WERI-Rb-1 (cell line): ENCODE measurements at regions not wholly inside any gene's neighbourhood (a gene's known extent, or its start where the extent isn't known, plus 50 kb on each side); places are given as distances from the start of the nearest gene placed in this dataset.
A peak's percentile ranks its signal among the peaks of the same experiment; 100 is the strongest.

Experiments
- DNase-seq: peaks from one replicate; pipeline ENCODE4 v3.0.0-alpha.2; 2020
- H3K27ac ChIP-seq: fragments of 250-450 bp; sonication (Bioruptor Pico); 2 replicates; pipeline ENCODE4 v1.5.1; 2020; ENCODE audit warnings: mild to moderate bottlenecking, moderate library complexity
- H3K27me3 ChIP-seq: fragments of 250-450 bp; sonication (Bioruptor Pico); 2 replicates; pipeline ENCODE4 v1.5.1; 2021; ENCODE audit warnings: mild to moderate bottlenecking, low read depth, moderate library complexity; ENCODE audit not compliant: insufficient read depth, severe bottlenecking
- H3K36me3 ChIP-seq: fragments of 250-450 bp; sonication (Bioruptor Pico); 2 replicates; pipeline ENCODE4 v1.5.1; 2020; ENCODE audit warnings: mild to moderate bottlenecking, moderate library complexity
- H3K4me3 ChIP-seq: 2 replicates; pipeline ENCODE4 v1.5.1; 2011; ENCODE audit warnings: low read depth, mild to moderate bottlenecking, control low read depth, low read length
- H3K9me3 ChIP-seq: fragments of 250-450 bp; sonication (Bioruptor Pico); 2 replicates; pipeline ENCODE4 v1.5.1; 2021; ENCODE audit warnings: mild to moderate bottlenecking, moderate library complexity; ENCODE audit not compliant: severe bottlenecking
- TF ChIP-seq, protein P1 (sequence below): IDR thresholded peaks from 2 replicates; pipeline ENCODE4 v1.5.1; 2011; ENCODE audit warnings: low read depth, mild to moderate bottlenecking, control low read depth, inconsistent platforms, low read length

DNA sequence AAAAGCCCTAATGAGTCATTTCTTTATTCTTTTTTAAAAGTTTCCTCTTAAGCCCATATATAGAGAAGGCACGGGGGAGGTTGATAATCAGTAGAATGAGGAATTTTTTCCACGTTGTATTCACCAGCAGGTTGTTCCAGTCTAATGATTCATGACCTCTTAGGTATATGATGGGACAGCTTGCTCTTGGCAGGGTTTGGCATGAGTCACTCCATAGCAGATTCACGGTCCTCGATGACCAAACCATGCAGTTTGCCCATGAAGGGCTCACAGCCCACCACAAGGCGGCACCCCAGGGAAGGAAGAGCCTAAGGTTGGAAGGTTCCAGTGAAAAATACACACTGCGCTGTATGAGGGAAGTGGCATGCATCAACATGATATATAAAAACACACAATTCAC lies 623.8 kb upstream of the DIPK2B start:
- Histone ChIP-seq H3K36me3 (no peaks in the 10 kb centered on the region), H3K4me3 (no peak overlapping the region), H3K9me3 (no peaks in the 10 kb centered on the region), H3K27ac (no peak overlapping the region), H3K27me3 (no peaks in the 10 kb centered on the region)
- peak; percentile 32 for DNase-seq
- TF ChIP-seq, protein P1, sequence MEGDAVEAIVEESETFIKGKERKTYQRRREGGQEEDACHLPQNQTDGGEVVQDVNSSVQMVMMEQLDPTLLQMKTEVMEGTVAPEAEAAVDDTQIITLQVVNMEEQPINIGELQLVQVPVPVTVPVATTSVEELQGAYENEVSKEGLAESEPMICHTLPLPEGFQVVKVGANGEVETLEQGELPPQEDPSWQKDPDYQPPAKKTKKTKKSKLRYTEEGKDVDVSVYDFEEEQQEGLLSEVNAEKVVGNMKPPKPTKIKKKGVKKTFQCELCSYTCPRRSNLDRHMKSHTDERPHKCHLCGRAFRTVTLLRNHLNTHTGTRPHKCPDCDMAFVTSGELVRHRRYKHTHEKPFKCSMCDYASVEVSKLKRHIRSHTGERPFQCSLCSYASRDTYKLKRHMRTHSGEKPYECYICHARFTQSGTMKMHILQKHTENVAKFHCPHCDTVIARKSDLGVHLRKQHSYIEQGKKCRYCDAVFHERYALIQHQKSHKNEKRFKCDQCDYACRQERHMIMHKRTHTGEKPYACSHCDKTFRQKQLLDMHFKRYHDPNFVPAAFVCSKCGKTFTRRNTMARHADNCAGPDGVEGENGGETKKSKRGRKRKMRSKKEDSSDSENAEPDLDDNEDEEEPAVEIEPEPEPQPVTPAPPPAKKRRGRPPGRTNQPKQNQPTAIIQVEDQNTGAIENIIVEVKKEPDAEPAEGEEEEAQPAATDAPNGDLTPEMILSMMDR = peak; percentile 49

DNA sequence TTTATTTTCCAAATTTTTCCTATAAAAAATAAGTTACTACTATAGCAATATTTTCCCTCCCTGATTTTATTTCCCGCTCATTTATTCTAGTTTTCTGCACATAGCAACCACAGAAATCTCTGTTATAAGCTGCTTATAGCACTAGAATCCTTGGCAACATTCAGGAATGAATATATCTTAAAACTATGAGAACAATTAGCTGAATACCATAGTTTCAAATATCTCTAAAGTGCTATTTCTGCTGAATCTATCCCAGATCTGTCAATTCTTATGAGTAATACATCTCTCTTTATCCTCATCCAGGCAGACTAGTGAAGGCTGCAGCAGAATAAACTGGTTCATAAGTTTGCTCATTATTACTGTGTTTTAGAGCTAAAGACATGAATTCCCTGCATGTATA lies 622.9 kb upstream of the DIPK2B start:
- Histone ChIP-seq H3K27me3 (no peaks in the 10 kb centered on the region), H3K9me3 (no peaks in the 10 kb centered on the region), H3K4me3 (no peak overlapping the region), H3K36me3 (no peaks in the 10 kb centered on the region), H3K27ac (no peak overlapping the region)
- no peak for DNase-seq
- TF ChIP-seq, protein P1 = no peak

DNA sequence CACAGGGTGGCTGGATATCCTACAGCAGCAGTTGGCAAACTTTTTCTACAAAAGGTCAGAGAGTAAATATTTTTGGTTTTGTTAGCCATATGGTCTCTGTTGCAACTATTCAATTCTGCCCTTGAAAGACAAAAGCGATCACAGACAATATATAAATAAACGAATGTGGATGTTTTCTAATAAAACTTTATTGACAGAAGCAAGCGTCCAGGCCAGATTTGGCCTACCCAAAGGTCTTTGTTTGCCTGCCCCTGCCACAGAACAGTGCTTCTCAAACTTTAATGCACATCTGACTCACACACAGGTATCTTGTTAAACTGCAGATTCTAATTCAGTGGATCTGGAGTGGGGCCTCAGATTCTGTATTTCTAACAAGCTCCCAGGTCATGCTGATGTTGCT lies 621.4 kb upstream of the DIPK2B start:
- DNase-seq = no peak
- Histone ChIP-seq H3K27ac (no peak overlapping the region), H3K36me3 (no peaks in the 10 kb centered on the region), H3K9me3 (no peaks in the 10 kb centered on the region), H3K27me3 (no peaks in the 10 kb centered on the region), H3K4me3 (no peak overlapping the region)
- TF ChIP-seq, protein P1 = no peak

DNA sequence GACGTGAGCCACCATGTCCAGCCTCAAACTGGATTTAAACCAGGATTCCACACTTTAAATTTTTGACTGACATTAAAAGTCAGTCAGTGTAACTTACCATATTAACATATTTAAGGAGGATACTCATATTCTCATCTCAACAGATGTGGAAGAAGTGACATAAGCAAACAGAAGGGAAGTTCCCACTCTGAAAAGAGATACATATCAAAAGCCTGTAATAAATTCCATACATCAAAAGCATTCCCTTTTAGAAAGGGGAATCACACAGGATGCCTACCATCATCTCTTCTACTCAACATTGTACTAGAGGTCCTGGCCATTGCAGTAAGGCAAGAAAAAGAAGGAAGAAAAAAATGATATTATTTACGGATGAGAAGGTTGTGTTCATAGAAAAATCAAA lies 618.2 kb upstream of the DIPK2B start:
- DNase-seq = no peak
- TF ChIP-seq, protein P1 = no peak
- H3K27me3 ChIP-seq = no peaks in the 10 kb centered on the region

DNA sequence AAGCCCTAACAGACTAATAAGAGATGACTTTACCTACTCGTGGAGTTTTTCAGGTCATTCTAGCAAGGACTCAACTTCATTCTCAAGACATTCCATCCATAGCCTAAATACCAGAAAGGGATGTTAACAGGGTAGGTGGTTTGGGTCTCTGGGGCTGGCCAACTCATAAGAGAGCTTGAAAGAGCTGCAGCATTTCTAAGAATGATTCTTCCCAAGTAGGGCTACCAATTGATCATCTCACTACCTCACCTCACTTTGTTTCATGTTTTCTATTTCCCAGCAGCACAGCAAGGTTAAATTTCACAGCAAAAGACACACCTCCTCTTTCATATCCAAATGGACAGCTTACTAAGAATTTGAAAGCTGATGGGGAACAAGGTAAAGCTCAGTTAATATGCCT lies 614.8 kb upstream of the DIPK2B start:
- no peaks in the 10 kb centered on the region for H3K27me3 ChIP-seq
- no peak for DNase-seq
- TF ChIP-seq, protein P1 = no peak
- no peak overlapping the region for H3K4me3 ChIP-seq
- no peak overlapping the region for H3K27ac ChIP-seq
- no peaks in the 10 kb centered on the region for H3K9me3 ChIP-seq
- no peaks in the 10 kb centered on the region for H3K36me3 ChIP-seq

More for the DNA sequence above, 618.2 kb upstream of the DIPK2B start:
- Histone ChIP-seq H3K27ac (no peak overlapping the region), H3K9me3 (no peaks in the 10 kb centered on the region), H3K4me3 (no peak overlapping the region), H3K36me3 (no peaks in the 10 kb centered on the region)

DNA sequence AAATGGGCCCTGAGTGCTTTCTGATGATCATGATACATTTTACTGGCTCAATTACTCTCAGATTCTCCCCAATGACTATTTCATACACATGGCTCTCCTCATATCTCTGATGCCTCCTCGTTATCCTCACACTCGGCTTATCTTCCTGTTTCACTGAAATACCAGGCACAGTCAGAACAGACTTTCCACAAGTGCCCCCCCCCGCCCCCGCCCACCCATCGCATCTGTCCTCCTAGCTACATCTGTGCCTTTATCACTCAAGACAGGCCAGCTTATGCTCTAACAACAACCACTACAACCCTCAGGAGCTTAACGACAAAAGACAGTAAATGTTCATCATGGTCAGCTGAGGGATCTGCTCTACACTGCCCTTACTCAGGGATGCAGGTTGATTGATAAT lies 610.6 kb upstream of the DIPK2B start:
- Histone ChIP-seq H3K9me3 (no peaks in the 10 kb centered on the region), H3K27ac (no peak overlapping the region), H3K4me3 (no peak overlapping the region), H3K27me3 (peaks cover 3% of the 10 kb centered on the region), H3K36me3 (no peaks in the 10 kb centered on the region)
- DNase-seq = no peak
- TF ChIP-seq, protein P1 = no peak
